ENCODE measurements at regions not wholly inside any gene's neighbourhood (a gene's known extent, or its start where the extent isn't known, plus 50 kb on each side); places are given as distances from the start of the nearest gene placed in this dataset.
"Not testable (repeated sequence)": the region's sequence is repeated elsewhere in the genome, so short reads cannot be mapped to it uniquely, and the experiment has no call there.

GRCh38 chr18:30142248-30142647 is 900.3 kb downstream of the DSC3 start:
- no peak for DNase-seq

- DNase-seq, result not testable (repeated sequence)
Observed at GRCh38 chr18:30141506-30141905, 901.0 kb downstream of the DSC3 start.

GRCh38 chr18:30139631-30140287 is 902.8 kb downstream of the DSC3 start:
- no peak for DNase-seq

- DNase-seq, result no peak
Observed at GRCh38 chr18:30135938-30136337, 906.6 kb downstream of the DSC3 start.

- no peak for DNase-seq
Observed at GRCh38 chr18:30134020-30134419, 908.5 kb downstream of the DSC3 start.

- DNase-seq, result no peak
Observed at GRCh38 chr18:30132959-30133358, 909.6 kb downstream of the DSC3 start.

GRCh38 chr18:30121397-30121796 is 921.1 kb downstream of the DSC3 start:
- DNase-seq, result no peak

GRCh38 chr18:30113454-30113853 is 929.1 kb downstream of the DSC3 start:
- no peak for DNase-seq

GRCh38 chr18:30106356-30106755 is 936.2 kb downstream of the DSC3 start:
- no peak for DNase-seq

GRCh38 chr18:30103881-30104280 is 938.7 kb downstream of the DSC3 start:
- DNase-seq, result no peak

GRCh38 chr18:30096796-30097195 is 945.7 kb downstream of the DSC3 start:
- DNase-seq, result no peak

GRCh38 chr18:30094556-30094955 is 948.0 kb downstream of the DSC3 start:
- DNase-seq, result no peak

- DNase-seq, result no peak
Observed at GRCh38 chr18:30093376-30093775, 949.2 kb downstream of the DSC3 start.

- DNase-seq, result no peak
Observed at GRCh38 chr18:30088238-30089015, 954.1 kb downstream of the DSC3 start.

GRCh38 chr18:30086351-30086750 is 956.2 kb downstream of the DSC3 start:
- no peak for DNase-seq

GRCh38 chr18:30081122-30081521 is 961.4 kb downstream of the DSC3 start:
- DNase-seq, result no peak

GRCh38 chr18:30072609-30073385 is 969.7 kb downstream of the DSC3 start:
- DNase-seq, result no peak

- no peak for DNase-seq
Observed at GRCh38 chr18:30066288-30066687, 976.3 kb downstream of the DSC3 start.

- DNase-seq, result no peak
Observed at GRCh38 chr18:30057398-30057797, 985.1 kb downstream of the DSC3 start.

GRCh38 chr18:30056528-30056927 is 986.0 kb downstream of the DSC3 start:
- DNase-seq, result no peak

- DNase-seq, result no peak
Observed at GRCh38 chr18:30044496-30044895, 998.0 kb downstream of the DSC3 start.

- no peak for DNase-seq
Observed at GRCh38 chr18:30039201-30039600, 1003.3 kb downstream of the DSC3 start.

GRCh38 chr18:30034818-30035217 is 1007.7 kb downstream of the DSC3 start:
- no peak for DNase-seq

GRCh38 chr18:30016179-30016578 is 1026.4 kb downstream of the DSC3 start:
- no peak for DNase-seq
